Urinary bladder (tissue), 3 donors: ENCODE measurements at regions not wholly inside any gene's neighbourhood (a gene's known extent, or its start where the extent isn't known, plus 50 kb on each side); places are given as distances from the start of the nearest gene placed in this dataset.

ENCODE experiments used
- DNase-seq: peaks from one replicate; pipeline ENCODE4 v3.0.0-alpha.2; 2015; ENCODE audit errors: extremely low spot score
- H3K27ac ChIP-seq: one replicate; pipeline ENCODE4 v1.5.1; 2013; ENCODE audit warnings: low read depth, mild to moderate bottlenecking, moderate library complexity
- H3K36me3 ChIP-seq: one replicate; pipeline ENCODE4 v1.6.1; 2013; ENCODE audit warnings: mild to moderate bottlenecking, moderate library complexity; ENCODE audit not compliant: insufficient read depth
- H3K4me1 ChIP-seq: one replicate; pipeline ENCODE4 v1.6.1; 2013; ENCODE audit warnings: mild to moderate bottlenecking, moderate library complexity; ENCODE audit not compliant: insufficient read depth
- H3K4me3 ChIP-seq: one replicate; pipeline ENCODE4 v1.5.1; 2013; ENCODE audit warnings: low read depth, low read length
- WGBS: extraction: QIAGEN DNeasy Blood & Tissue Kit; methylation state at CpG from one replicate; pipeline ENCODE4 v1.1.7; 2013; 5-methylcytosine and 5-hydroxymethylcytosine counted together
- donor health status: healthy with polysubstance abuse.
- donor health status: healthy.

GRCh38 chr15:94834494-94834893, 603.1 kb downstream of the MCTP2 start:
- H3K27ac ChIP-seq: no peak overlapping the region
- no peaks in the 10 kb centered on the region for H3K36me3 ChIP-seq
- H3K4me1 ChIP-seq: no peaks in the 10 kb centered on the region
- H3K4me3 ChIP-seq: no peak overlapping the region
- 92% methylated on average over 1 of the region's 1 CpG for WGBS
- no peak for DNase-seq

GRCh38 chr15:94838281-94838680, 606.9 kb downstream of the MCTP2 start:
- Histone ChIP-seq H3K4me1 (no peaks in the 10 kb centered on the region), H3K4me3 (no peak overlapping the region), H3K36me3 (no peaks in the 10 kb centered on the region), H3K27ac (no peak overlapping the region)
- 39% methylated on average over 1 of the region's 1 CpG for WGBS
- no peak for DNase-seq

GRCh38 chr15:94840794-94841783, 609.7 kb downstream of the MCTP2 start:
- H3K4me3 ChIP-seq: no peak overlapping the region
- H3K27ac ChIP-seq: no peak overlapping the region
- WGBS: 82% methylated on average over 10 of the region's 10 CpGs
- H3K4me1 ChIP-seq: no peaks in the 10 kb centered on the region
- no peaks in the 10 kb centered on the region for H3K36me3 ChIP-seq
- no peak for DNase-seq

DNA sequence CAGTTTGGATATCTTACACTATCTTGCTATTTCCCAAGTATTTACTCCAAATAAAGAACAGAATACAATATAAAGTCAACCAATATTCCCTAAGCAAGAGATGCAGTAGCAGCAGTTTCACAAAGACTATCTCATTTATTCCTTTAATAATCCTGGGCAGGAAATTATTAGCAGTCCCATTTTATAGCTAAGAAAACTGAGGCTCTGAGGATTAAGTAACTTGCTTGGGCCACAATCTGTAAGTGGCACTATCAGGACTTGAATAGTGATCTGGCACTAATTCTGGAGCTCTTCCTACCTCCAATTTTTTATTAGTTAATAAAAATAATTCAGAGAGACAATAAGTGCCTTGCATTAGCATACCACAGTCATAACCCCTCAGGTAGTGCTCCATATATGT, 611.7 kb downstream of the MCTP2 start:
- H3K36me3 ChIP-seq: no peaks in the 10 kb centered on the region
- no peaks in the 10 kb centered on the region for H3K4me1 ChIP-seq
- no peak overlapping the region for H3K27ac ChIP-seq
- no peak overlapping the region for H3K4me3 ChIP-seq
- DNase-seq: no peak

GRCh38 chr15:94844198-94844537, 612.8 kb downstream of the MCTP2 start:
- 66% methylated on average over 5 of the region's 5 CpGs for WGBS

GRCh38 chr15:94844538-94845389, 613.4 kb downstream of the MCTP2 start:
- WGBS: 3% methylated on average over 83 of the region's 83 CpGs
- peak overlapping the region; percentile 68 for H3K27ac ChIP-seq
- H3K4me3 ChIP-seq: peak overlapping the region; percentile 60
- peak; percentile 35 for DNase-seq
- no peaks in the 10 kb centered on the region for H3K36me3 ChIP-seq
- H3K4me1 ChIP-seq: no peaks in the 10 kb centered on the region

More at GRCh38 chr15:94844198-94844537, 612.8 kb downstream of the MCTP2 start:
- no peak for DNase-seq
- Histone ChIP-seq H3K4me1 (no peaks in the 10 kb centered on the region), H3K36me3 (no peaks in the 10 kb centered on the region), H3K27ac (no peak overlapping the region), H3K4me3 (no peak overlapping the region)

DNA sequence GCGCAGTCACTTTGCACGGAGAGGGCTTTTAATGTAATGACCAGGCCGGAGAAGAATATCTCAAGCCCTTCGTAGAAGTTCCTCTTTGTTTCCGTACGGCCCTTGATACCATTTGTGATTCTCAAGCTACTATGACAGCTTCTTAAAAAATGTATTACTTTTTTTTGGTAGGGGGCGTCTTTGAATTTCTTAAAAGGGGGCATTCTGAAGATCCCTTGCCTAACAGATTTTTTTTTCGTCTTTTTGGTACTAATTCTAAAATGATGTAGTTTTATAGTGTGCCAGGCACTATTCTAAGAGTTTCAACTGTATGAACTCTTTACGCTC, 614.0 kb downstream of the MCTP2 start:
- peak overlapping the region; percentile 60 for H3K4me3 ChIP-seq
- no peaks in the 10 kb centered on the region for H3K36me3 ChIP-seq
- peak overlapping the region; percentile 56 for H3K27ac ChIP-seq
- 43% methylated on average over 9 of the region's 9 CpGs for WGBS
- no peak for DNase-seq
- H3K4me1 ChIP-seq: no peaks in the 10 kb centered on the region

DNA sequence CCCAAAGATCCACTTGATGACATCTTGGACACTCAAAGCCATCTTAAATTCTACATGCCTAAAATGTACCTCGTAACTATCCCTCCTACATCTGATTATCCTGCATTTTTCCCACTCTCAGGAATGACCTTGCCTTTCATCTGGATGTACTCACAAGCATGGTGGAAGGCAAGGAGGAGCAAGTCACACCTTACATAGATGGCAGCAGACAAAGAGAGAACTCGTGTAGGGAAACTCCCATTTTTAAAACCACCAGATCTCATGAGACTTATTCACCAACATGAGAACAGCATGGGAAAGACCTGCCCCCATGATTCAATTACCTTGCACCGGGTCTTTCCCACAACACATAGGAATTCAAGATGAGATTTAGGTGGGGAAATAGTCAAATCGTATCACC, 616.0 kb downstream of the MCTP2 start:
- no peak for DNase-seq
- WGBS: 93% methylated on average over 4 of the region's 4 CpGs
- Histone ChIP-seq H3K4me1 (no peaks in the 10 kb centered on the region), H3K36me3 (no peaks in the 10 kb centered on the region), H3K4me3 (no peak overlapping the region), H3K27ac (peak overlapping the region; percentile 16)

- Histone ChIP-seq H3K4me3 (no peak overlapping the region), H3K27ac (no peak overlapping the region), H3K4me1 (no peaks in the 10 kb centered on the region), H3K36me3 (no peaks in the 10 kb centered on the region)
- DNase-seq: no peak
- 87% methylated on average over 5 of the region's 5 CpGs for WGBS
These were observed 616.7 kb downstream of the MCTP2 start for GRCh38 chr15:94848054-94848453.

DNA sequence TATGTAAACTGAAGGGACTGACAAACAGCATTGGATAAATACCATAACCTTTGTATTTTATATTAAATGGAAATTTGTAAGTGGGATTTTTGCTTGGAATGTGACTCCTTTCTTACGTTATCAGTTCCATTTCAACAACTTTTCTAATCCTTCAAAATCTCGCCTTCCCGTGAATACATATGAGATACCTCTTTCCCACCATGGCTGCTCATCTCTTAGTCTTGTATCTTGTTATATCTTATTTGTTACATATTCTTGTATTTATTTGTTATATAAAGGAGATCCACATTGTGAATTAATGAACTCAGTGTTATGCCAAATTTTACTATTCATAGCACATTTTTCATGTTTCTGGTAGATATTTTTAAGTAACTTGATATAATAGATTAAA, 623.7 kb downstream of the MCTP2 start:
- DNase-seq: no peak
- Histone ChIP-seq H3K4me1 (no peaks in the 10 kb centered on the region), H3K36me3 (no peaks in the 10 kb centered on the region), H3K4me3 (no peak overlapping the region), H3K27ac (no peak overlapping the region)
- 97% methylated on average over 3 of the region's 3 CpGs for WGBS

DNA sequence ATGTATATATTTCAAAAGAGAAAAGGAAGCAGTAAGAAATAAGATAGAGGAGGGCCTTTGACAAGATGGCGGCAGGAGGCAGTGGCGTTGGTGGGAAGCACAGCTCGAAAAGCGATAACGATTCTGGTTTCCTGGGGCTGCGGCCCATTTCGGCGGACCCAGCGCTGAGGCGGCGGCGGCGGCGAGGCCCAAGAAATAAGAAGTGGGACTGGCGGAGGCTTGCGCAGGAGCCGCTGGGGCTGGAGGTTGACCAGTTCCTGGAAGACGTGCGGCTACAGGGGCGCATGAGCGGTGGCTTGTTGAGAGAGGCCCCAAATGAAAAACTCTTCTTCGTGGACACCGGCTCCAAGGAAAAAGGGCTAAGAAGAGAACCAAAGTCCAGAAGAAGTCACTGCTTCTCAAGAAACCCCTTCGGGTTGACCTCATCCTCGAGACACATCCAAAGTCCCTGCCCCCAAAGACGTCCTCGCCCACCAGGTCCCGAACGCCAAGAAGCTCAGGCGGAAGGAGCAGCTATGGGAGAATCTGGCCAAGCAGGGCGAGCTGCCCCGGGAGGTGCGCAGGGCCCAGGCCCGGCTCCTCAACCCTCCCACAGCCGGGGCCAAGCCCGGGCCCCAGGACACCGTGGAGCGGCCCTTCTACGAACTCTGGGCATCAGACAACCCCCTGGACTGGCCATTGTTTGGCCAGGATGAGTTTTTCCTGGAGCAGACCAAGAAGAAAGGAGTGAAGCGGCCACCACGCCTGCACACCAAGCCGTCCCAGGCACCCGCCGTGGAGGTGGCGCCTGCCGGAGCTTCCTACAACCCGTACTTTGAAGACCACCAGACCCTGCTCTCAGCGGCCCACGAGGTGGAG, 624.3 kb downstream of the MCTP2 start:
- Histone ChIP-seq H3K36me3 (no peaks in the 10 kb centered on the region), H3K4me1 (no peaks in the 10 kb centered on the region), H3K4me3 (no peak overlapping the region), H3K27ac (no peak overlapping the region)
- WGBS: 97% methylated on average over 49 of the region's 49 CpGs
- DNase-seq: no peak

DNA sequence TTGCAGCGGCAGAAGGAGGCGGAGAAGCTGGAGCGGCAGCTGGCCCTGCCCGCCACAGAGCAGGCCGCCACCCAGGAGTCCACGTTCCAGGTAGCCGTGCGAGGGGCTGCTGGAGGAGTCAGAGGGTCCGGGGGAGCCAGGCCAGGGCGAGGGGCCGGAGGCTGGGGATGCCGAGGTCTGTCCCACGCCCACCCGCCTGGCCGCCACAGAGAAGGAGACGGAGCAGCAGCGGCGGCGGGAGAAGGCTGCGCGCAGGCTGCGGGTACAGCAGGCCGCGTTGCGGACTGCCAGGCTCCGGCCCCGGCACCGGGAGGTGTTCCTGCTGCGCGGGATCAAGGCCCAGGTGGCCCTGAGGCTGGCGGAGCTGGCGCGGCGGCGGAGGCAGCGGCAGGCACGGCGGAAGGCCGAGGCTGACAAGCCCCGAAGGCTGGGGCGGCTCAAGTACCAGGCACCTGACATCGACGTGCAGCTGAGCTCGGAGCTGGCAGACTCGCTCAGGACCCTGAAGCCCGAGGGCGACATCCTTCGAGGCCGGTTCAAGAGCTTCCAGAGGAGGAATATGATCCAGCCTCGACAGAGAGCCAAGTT, 625.0 kb downstream of the MCTP2 start:
- no peak overlapping the region for H3K27ac ChIP-seq
- DNase-seq: no peak
- no peaks in the 10 kb centered on the region for H3K36me3 ChIP-seq
- no peaks in the 10 kb centered on the region for H3K4me1 ChIP-seq
- 92% methylated on average over 50 of the region's 50 CpGs for WGBS
- H3K4me3 ChIP-seq: no peak overlapping the region

GRCh38 chr15:94857466-94857865, 626.1 kb downstream of the MCTP2 start:
- Histone ChIP-seq H3K4me1 (no peaks in the 10 kb centered on the region), H3K36me3 (no peaks in the 10 kb centered on the region), H3K4me3 (no peak overlapping the region), H3K27ac (no peak overlapping the region)
- no peak for DNase-seq
- 93% methylated on average over 4 of the region's 4 CpGs for WGBS
